SK-N-DZ (cell line): ENCODE measurements at regions not wholly inside any gene's neighbourhood (a gene's known extent, or its start where the extent isn't known, plus 50 kb on each side); places are given as distances from the start of the nearest gene placed in this dataset.
A peak's percentile ranks its signal among the peaks of the same experiment; 100 is the strongest.

Experiments
- DNase-seq: peaks from one replicate; pipeline ENCODE4 v3.0.0-alpha.2; 2015; ENCODE audit warnings: low spot score

GRCh38 chr3:167958141-167958540 lies 137.6 kb downstream of the GOLIM4 start:
- no peak for DNase-seq

GRCh38 chr3:167952969-167953368 lies 142.8 kb downstream of the GOLIM4 start:
- DNase-seq: no peak

- no peak for DNase-seq
These were observed 145.5 kb downstream of the GOLIM4 start for GRCh38 chr3:167950212-167950611.

DNA sequence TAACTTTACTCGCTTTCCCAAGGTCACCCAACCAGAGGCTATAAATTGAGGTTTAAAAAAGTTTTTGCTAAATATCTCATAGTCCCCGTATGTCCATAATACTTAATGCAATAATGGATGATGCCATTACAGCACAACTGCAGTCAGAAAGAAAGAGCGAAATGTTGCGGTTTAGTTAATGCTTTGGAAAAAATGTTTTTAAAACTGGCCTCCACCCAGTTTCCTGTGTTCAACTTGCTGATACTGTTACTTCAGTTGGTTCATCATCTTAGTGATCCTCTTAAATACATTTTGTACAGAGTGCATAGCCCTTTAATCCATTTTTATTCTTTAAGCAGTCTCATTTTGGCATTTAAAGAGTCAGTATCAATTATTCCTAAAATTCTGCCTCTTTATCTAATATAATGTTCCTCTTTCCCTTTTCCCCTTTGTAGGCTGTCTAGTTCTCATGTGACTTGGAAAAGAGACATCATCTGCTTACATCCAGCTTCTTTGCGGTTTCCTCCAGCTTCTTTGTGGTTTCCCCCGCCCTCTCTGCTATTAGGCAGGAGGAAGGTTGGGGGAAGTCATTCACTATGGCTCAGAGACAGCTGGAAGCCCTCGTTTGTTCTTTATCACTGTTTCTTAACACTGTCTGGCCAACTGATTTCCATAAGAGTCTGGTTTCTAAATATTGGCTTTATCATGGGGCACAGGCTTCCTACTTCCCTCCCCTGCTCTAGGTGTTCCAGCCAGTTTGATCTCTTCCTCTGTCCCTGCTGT lies 154.3 kb downstream of the GOLIM4 start:
- no peak for DNase-seq

- DNase-seq: no peak
These were observed 155.5 kb downstream of the GOLIM4 start for GRCh38 chr3:167940241-167940640.

GRCh38 chr3:167938516-167938915 lies 157.2 kb downstream of the GOLIM4 start:
- no peak for DNase-seq

DNA sequence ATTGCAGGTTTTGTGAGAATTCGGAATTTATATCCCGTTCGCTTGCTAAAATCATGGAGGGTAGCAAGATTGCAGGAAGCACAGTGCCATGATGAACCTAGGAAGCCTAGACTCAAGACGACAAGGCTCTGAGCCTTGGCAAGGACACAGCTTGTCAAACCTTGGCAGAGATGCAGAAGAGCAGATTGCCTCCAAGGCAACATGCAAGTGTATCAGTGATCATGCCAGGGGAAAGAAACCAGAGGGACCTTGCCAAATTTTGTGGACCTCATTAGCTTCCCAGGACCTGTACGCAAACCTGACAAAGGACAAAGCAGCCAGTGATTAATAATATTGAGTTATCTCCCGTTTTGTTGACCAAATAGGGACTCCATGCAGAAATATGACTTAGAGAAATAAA lies 159.7 kb downstream of the GOLIM4 start:
- no peak for DNase-seq

DNA sequence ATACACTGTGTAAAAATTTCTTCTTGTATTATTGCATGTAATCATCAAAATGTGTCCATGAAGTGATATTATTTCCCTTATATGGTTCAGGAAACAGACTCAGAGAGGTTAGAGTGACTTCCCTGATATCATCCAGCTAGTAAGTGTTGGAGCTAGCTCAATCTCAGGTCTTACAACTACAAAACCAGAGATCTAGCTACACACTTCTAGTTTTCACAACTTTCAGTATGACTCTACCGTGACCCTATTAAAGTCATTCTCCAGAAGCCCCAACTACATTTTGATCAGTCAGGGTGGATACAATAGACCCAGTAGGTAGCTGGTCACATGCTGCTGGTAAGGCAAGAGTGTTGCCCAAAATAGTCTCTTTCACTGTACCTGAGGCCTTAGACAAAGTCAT lies 165.3 kb downstream of the GOLIM4 start:
- DNase-seq: no peak

GRCh38 chr3:167929968-167930367 lies 165.8 kb downstream of the GOLIM4 start:
- DNase-seq: no peak

GRCh38 chr3:167928381-167928780 lies 167.3 kb downstream of the GOLIM4 start:
- DNase-seq: no peak

GRCh38 chr3:167920747-167921146 lies 175.0 kb downstream of the GOLIM4 start:
- DNase-seq: no peak

- DNase-seq: no peak
These were observed 176.1 kb downstream of the GOLIM4 start for GRCh38 chr3:167919590-167919989.

- no peak for DNase-seq
These were observed 177.0 kb downstream of the GOLIM4 start for GRCh38 chr3:167918686-167919085.

DNA sequence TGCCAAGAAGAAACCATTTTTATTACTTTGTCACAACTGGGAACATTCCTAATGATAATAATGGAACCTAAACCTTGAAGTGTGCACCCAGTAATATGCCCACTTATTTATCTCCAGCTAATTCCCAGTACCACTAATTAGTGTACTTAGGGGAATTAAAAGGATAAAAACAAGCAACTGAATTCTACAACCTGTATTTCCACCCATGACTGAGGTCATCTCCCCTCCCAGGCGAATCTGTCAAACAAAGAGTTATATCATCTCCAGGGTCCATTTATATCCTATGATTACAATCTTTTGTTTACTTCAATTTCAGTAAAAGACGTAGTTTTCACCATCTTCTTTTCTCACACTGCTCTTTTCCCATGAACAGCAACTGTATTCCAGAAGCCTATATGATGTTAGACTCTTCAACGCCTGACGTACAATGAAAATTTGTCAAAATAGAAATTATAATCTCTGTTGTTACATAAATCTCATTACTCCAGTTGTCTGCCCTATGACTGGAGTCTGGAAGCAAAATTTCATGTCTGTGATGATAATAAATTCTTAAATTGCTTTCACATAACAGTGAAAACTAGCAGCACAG lies 177.6 kb downstream of the GOLIM4 start:
- DNase-seq: no peak

DNA sequence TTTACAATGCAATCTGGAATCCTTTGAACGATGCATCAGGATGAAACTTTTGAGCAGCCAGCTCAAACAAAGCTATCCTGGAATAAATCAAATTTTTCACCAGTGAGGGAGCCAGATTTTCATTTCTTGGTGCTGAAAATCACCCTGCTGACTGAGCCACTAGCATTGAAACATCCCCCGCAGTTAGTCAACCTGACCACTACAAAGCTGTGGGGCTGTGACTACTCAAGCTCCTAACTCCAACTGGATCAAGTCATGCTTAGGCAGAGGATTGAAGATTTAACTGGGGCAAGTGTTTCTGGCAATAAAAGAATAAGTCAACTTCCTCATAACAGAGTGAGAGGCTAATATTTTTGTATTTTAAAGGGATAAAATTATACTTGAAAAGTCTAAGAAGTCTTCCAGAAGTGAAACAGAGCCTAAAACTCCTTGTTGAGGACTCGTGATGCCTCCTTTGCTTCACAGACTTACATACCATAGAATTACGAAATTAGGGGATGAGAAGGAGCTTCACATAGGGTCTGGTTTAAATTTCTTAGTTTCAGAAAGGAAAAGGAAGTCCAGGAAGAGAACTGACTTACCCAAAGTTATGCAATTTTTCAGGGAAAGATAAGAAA lies 177.8 kb downstream of the SERPINI1 start:
- peak; percentile 29 for DNase-seq

DNA sequence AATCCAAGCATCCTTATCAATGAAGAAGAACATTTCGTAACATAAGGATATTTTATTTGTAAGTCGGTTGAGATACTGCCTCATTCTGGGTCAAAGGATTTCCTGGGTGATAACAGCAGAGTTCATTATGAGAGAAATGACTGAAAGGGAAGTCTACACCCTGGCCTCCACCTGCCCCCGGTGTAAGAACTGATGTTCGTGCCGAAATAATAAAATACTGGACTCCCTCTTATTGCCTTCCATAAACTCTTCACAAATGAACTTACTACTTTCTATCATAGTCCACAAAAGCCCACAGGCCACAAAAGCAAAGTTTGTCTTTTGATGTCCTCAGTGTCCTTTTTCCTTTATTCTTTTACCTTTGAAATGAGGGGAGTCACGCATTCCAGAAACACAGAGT lies 174.4 kb downstream of the SERPINI1 start:
- DNase-seq: no peak

DNA sequence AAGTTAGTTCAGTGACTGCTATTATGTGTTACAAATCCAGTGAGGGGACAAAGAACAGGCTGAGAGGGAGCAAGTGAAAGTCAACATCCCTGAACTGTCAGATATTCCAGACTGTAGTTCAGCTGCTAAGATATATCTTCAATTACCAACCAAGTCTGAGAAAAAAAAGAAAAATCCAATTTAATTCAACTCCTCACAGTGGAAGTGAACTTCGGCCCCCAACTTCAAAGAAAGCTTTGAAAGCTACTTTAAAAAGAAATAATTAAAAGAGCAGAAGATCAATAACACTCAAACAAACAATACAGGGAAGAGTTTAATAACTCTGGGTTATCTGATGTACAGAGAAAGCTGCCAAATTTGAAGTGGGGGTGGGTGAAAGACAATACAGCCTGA lies 174.0 kb downstream of the SERPINI1 start:
- no peak for DNase-seq

GRCh38 chr3:167908746-167909503 lies 173.4 kb downstream of the SERPINI1 start:
- no peak for DNase-seq

GRCh38 chr3:167908221-167908620 lies 172.7 kb downstream of the SERPINI1 start:
- no peak for DNase-seq

DNA sequence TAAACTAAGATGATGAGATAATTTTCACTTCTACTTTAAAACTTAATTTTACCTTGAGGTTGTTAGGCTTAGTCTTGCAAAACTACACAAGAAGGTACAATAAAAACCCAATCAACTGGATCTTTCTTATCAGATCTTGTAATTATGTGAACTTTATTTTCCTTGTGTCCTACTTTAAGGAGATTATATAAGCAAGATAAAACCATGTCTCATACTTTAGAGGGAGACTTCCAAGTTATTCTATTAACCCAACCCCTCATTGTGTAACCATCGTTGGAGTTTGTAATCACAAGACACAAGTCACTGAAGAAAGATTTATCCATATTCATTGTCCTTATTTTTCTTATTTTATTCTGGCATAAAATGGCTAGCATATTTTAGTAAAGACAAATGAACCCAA lies 165.6 kb downstream of the SERPINI1 start:
- DNase-seq: no peak

DNA sequence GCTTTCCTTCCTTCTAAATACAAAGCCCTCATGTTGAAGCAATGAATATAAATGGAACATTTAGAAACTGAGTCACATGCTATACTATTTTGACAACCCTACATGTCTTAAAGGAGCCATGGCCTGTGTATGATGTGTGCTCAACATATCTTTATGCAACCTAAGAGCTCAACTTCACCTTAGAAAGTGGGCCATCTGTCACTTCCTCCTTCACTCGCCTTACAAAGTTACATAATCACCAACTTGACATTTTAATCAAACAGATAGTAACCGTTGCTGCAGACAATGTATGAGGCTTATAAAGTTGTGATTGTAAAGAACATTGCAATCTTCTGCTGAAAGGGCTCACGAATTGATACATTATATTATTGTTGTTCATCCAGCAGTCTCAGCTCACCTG lies 163.6 kb downstream of the SERPINI1 start:
- no peak for DNase-seq

DNA sequence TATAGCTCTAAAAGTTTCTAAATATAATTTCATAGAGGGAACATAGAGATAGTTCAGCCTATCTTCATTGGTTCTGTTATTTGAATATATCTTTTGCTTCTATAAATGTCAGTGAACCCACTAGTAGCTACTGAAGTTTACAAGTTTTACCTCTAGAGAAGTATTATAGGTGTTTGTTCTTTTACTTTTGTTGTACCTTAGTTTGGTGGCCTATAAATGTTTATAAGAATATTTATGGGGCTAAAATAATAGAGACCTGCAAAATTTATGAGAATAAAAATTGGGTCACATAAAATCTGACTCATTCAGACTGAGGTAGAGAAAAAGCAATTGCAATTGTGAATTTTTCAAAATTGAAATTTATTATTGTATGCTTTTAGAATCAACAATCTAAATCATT lies 162.6 kb downstream of the SERPINI1 start:
- DNase-seq: no peak
